NCI-H1092 treated with DMSO at 0.1 percent for 48 hours (cell line): ENCODE measurements at regions not wholly inside any gene's neighbourhood (a gene's known extent, or its start where the extent isn't known, plus 50 kb on each side); places are given as distances from the start of the nearest gene placed in this dataset.

Experiments
- DNase-seq: peaks from one replicate; lab custom pipeline; 2025; lab: John Stamatoyannopoulos, UW

- no peak for DNase-seq
These were observed 449.5 kb upstream of the PKDCC start for GRCh38 chr2:41598161-41598894.

- DNase-seq, result no peak
These were observed 447.4 kb upstream of the PKDCC start for GRCh38 chr2:41600460-41600859.

- DNase-seq, result no peak
These were observed 445.5 kb upstream of the PKDCC start for GRCh38 chr2:41602341-41602740.

GRCh38 chr2:41605311-41605710 lies 442.5 kb upstream of the PKDCC start:
- no peak for DNase-seq

- no peak for DNase-seq
These were observed 441.9 kb upstream of the PKDCC start for GRCh38 chr2:41605914-41606313.

GRCh38 chr2:41610501-41611190 lies 437.2 kb upstream of the PKDCC start:
- DNase-seq, result no peak

GRCh38 chr2:41618754-41619153 lies 429.1 kb upstream of the PKDCC start:
- DNase-seq, result no peak

GRCh38 chr2:41621095-41621494 lies 426.7 kb upstream of the PKDCC start:
- DNase-seq, result no peak

- DNase-seq, result peak; percentile 51
These were observed 426.3 kb upstream of the PKDCC start for GRCh38 chr2:41621563-41621962.

- DNase-seq, result peak; percentile 49
These were observed 425.5 kb upstream of the PKDCC start for GRCh38 chr2:41622301-41622700.

- DNase-seq, result no peak
These were observed 420.9 kb upstream of the PKDCC start for GRCh38 chr2:41626936-41627335.

- DNase-seq, result no peak
These were observed 413.1 kb upstream of the PKDCC start for GRCh38 chr2:41634686-41635085.

GRCh38 chr2:41644936-41645335 lies 402.9 kb upstream of the PKDCC start:
- DNase-seq, result no peak

- no peak for DNase-seq
These were observed 400.3 kb upstream of the PKDCC start for GRCh38 chr2:41647468-41648050.

- DNase-seq, result no peak
These were observed 390.6 kb upstream of the PKDCC start for GRCh38 chr2:41657226-41657625.

- no peak for DNase-seq
These were observed 388.1 kb upstream of the PKDCC start for GRCh38 chr2:41659758-41660157.

- DNase-seq, result no peak
These were observed 385.4 kb upstream of the PKDCC start for GRCh38 chr2:41662461-41662860.

- no peak for DNase-seq
These were observed 384.8 kb upstream of the PKDCC start for GRCh38 chr2:41663056-41663455.

- no peak for DNase-seq
These were observed 379.3 kb upstream of the PKDCC start for GRCh38 chr2:41668529-41668928.

GRCh38 chr2:41678639-41679038 lies 369.2 kb upstream of the PKDCC start:
- DNase-seq, result no peak

GRCh38 chr2:41686156-41686555 lies 361.7 kb upstream of the PKDCC start:
- no peak for DNase-seq

- no peak for DNase-seq
These were observed 356.3 kb upstream of the PKDCC start for GRCh38 chr2:41691561-41691960.

GRCh38 chr2:41694536-41695049 lies 353.2 kb upstream of the PKDCC start:
- no peak for DNase-seq
